Heart left ventricle (tissue), 16 donors: ENCODE measurements at regions not wholly inside any gene's neighbourhood (a gene's known extent, or its start where the extent isn't known, plus 50 kb on each side); places are given as distances from the start of the nearest gene placed in this dataset.

Experiments
- ATAC-seq, 4 donors: fragments of 200-7000 bp; cut with Tn5 transposase; one replicate each; pipeline ENCODE4 v1.9.1; 2020 to 2022; ENCODE audit warnings: moderate library complexity in 4 of 4, mild to moderate bottlenecking in 3 of 4, moderate number of reproducible peaks in 1 of 4
- DNase-seq, 5 donors: peaks; one replicate each; pipeline ENCODE4 v3.0.0-alpha.2; 2020
- H3K27ac ChIP-seq, 12 donors: fragments of 200-600 bp; sonication (generic) in 4 of 12; one replicate each; pipeline versions ENCODE4 v1.5.0 to v1.8.0; 2016 to 2022; ENCODE audit warnings: mild to moderate bottlenecking in 2 of 12
- H3K27me3 ChIP-seq, 9 donors: fragments of 200-600 bp; sonication (generic) in 2 of 9; one replicate each; pipeline versions ENCODE4 v1.5.1 to v1.8.0; 2016 to 2022; ENCODE audit warnings: mild to moderate bottlenecking in 3 of 9
- H3K36me3 ChIP-seq, 9 donors: fragments of 200-600 bp; sonication (generic) in 2 of 9; one replicate each; pipeline versions ENCODE4 v1.5.0 to v1.8.0; 2018 to 2022; ENCODE audit warnings: mild to moderate bottlenecking in 2 of 9
- H3K4me1 ChIP-seq, 12 donors: fragments of 200-600 bp; sonication (generic) in 4 of 12; one replicate each; pipeline versions ENCODE4 v1.5.0 to v1.8.0; 2016 to 2022; ENCODE audit warnings: mild to moderate bottlenecking in 3 of 12
- H3K4me3 ChIP-seq, 12 donors: fragments of 200-600 bp; sonication (generic) in 4 of 12; one replicate each; pipeline versions ENCODE4 v1.5.0 to v1.8.0; 2017 to 2022; ENCODE audit warnings: mild to moderate bottlenecking in 9 of 12, moderate library complexity in 4 of 12
- H3K9me3 ChIP-seq, 12 donors: fragments of 200-600 bp; sonication (generic) in 4 of 12; one replicate each; pipeline versions ENCODE4 v1.5.0 to v1.8.0; 2016 to 2022; ENCODE audit warnings: mild to moderate bottlenecking in 1 of 12
- POLR2A ChIP-seq, 2 donors: fragments of 450-650 bp; IDR thresholded peaks; one replicate each; pipeline ENCODE4 v1.6.1; 2017; ENCODE audit warnings: antibody characterized with exemption in 2 of 2, mild to moderate bottlenecking in 2 of 2, moderate library complexity in 2 of 2
- WGBS, 4 donors: extraction: QIAGEN DNeasy Blood & Tissue Kit in 2 of 4; methylation state at CpG; one replicate each; pipeline versions ENCODE4 v1.1.5 to v1.1.7; 2013 to 2018; 5-methylcytosine and 5-hydroxymethylcytosine counted together
- intact Hi-C, 10 donors: fragments of 100-400 bp; cut with DNase I; formaldehyde crosslinking; loops; one replicate each; pipeline versions ENCODE4 v1.11.1 to v1.14.2; 2022
- TF ChIP-seq, protein P1 (sequence below), 12 donors: fragments of 200-600 bp; sonication (generic) in 4 of 12; IDR thresholded peaks; one replicate each; pipeline versions ENCODE4 v1.5.0 to v1.8.0; 2018 to 2022; ENCODE audit warnings: antibody characterized with exemption in 12 of 12, mild to moderate bottlenecking in 5 of 12
- donor health status: ischemic (EF 13 %, LVEDD 7.1; RV severe dilation, severe dysfunction).
- donor health status: healthy with polysubstance abuse.
- donor health status: DM: no; HTN: yes; CAD: no.
- donor health status: DM: no; HTN: no; CAD: no.
- donor health status: ischemic (EF 25% LVEDD 6.9; RV normal size, moderate dysfunction).
- donor health status: ischemic (EF 25% LVEDD 5.7; RV mildly dilated, moderate dysfunction).
- donor health status: healthy.
- donor health status: DM: yes; HTN: yes; CAD: no.
- donor health status: ischemic (EF 35%, LVEDD 5.7; RV mildly dilated, moderate dysfunction).
- donor health status: nonischemic (EF 11% LVEDD 7.7; RV severe dilation, severe dysfunction).
- donor health status: DM: yes; HTN: yes; CAD: no.
- donor health status: PGD.
- donor health status: ischemic (EF 29% LVEDD 5.4; RV normal size, mild dysfunction).
- donor health status: nonischemic (EF 23%, LVEDD 6.1; RV moderate dilation, normal function).

DNA sequence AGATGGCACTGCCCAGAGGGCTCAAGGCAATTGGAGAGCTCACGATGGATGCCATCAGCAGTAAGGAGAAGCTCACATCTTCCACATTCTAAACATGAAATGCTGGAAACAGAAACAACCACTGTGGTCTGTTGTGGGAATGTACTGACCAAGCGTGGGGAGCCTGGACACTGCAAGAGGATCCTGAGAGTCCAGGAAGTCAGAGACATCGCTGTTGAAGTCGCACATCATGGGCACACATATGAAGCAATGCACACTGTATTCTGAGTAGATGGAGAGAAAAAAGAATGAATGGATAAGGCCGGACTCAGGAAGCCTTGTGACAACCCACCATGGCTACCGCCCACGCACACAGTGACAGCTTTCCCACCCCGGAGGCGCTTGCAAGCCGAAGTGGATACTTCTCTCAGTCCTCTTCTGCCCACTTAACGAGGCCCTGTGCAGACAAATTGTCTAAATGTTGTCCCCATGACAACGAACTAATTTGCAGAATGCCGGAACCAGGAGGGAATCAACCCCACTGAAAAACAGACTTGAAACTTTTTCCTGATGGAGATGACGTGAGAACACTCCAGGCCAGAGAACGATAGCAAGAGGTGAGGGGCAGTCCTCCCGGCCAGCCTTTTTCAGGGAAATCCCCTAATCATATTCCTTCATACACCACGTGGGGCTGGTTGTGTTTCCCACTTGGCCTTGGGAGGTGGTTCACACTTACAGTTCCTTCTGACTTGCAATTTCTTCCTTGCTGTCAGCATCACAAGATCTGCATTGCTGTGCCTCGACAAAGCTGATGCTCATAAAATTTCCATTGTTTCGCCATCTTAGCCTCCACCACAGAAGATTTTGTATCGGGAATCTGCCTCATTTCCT lies 109.6 kb upstream of the SERP2 start:
- no peak overlapping the region for H3K4me3 ChIP-seq
- ATAC-seq (peak in 1 of 4 donors; percentile 33), DNase-seq (no peak)
- no peaks in the 10 kb centered on the region for H3K36me3 ChIP-seq
- H3K27ac ChIP-seq, result no peak overlapping the region
- peaks cover 0 to 25% (median 3%) of the 10 kb centered on the region in 12 donors for H3K4me1 ChIP-seq
- H3K9me3 ChIP-seq, result no peaks in the 10 kb centered on the region
- H3K27me3 ChIP-seq, result no peaks in the 10 kb centered on the region
- TF ChIP-seq, protein P1, sequence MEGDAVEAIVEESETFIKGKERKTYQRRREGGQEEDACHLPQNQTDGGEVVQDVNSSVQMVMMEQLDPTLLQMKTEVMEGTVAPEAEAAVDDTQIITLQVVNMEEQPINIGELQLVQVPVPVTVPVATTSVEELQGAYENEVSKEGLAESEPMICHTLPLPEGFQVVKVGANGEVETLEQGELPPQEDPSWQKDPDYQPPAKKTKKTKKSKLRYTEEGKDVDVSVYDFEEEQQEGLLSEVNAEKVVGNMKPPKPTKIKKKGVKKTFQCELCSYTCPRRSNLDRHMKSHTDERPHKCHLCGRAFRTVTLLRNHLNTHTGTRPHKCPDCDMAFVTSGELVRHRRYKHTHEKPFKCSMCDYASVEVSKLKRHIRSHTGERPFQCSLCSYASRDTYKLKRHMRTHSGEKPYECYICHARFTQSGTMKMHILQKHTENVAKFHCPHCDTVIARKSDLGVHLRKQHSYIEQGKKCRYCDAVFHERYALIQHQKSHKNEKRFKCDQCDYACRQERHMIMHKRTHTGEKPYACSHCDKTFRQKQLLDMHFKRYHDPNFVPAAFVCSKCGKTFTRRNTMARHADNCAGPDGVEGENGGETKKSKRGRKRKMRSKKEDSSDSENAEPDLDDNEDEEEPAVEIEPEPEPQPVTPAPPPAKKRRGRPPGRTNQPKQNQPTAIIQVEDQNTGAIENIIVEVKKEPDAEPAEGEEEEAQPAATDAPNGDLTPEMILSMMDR (IDR thresholded peaks at IDR 0.05), result no peak
- no peak for TF ChIP-seq POLR2A (IDR thresholded peaks at IDR 0.05)
- intact Hi-C loops, result no loop called here
- 81 to 86% (median 84%) methylated on average over 20 of the region's 20 CpGs for WGBS, 4 donors

DNA sequence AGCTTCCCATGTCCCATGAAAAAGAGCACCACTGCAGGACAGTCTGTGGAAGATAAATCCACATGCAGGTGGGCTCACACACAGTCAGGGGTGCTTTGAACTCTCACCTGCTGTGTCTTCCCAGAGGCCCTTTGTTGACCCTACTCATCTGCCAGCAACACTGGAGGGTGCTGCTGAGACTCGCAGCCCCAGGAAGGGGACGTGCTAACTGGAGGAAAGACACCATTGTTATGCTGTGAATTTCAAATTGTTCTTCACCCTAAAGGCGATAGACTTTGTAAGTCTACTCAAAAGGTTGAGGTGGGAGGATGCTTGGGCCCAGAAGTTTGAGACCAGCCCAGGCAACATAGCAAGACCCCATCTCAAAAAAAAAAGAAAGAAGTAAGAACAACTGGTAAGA lies 107.3 kb upstream of the SERP2 start:
- Histone ChIP-seq H3K4me1 (peaks cover 0 to 17% (median 10%) of the 10 kb centered on the region in 12 donors), H3K4me3 (no peak overlapping the region), H3K27ac (no peak overlapping the region), H3K9me3 (no peaks in the 10 kb centered on the region), H3K27me3 (no peaks in the 10 kb centered on the region), H3K36me3 (no peaks in the 10 kb centered on the region)
- intact Hi-C loops, result no loop called here
- DNase-seq (no peak), ATAC-seq (no peak)
- TF ChIP-seq, protein P1 (IDR thresholded peaks at IDR 0.05), result no peak
- no peak for TF ChIP-seq POLR2A (IDR thresholded peaks at IDR 0.05)
- 84 to 95% (median 89%) methylated on average over 3 of the region's 3 CpGs for WGBS, 4 donors

DNA sequence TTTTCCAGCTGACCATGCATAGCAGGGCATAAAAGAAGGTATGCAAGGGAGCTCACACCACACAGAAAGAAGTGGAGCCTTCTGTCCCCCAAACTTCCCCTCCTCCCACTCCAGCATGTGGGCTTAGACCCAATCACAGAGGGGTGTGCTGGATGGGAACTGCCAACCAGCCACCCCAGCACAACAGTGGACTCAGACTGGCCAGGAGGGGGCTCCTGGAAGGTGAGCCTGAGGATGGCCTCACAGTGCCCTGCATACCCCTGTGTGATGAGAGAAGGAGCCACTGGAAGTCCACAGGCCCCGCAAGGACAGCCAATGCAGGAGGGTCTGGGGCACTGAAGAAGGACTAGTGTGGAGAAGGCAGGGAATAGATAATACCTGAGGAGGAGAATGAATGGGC lies 106.9 kb upstream of the SERP2 start:
- ATAC-seq (no peak), DNase-seq (no peak)
- Histone ChIP-seq H3K4me3 (no peak overlapping the region), H3K9me3 (no peaks in the 10 kb centered on the region), H3K36me3 (no peaks in the 10 kb centered on the region), H3K27me3 (no peaks in the 10 kb centered on the region), H3K27ac (no peak overlapping the region), H3K4me1 (peaks cover 0 to 21% (median 14%) of the 10 kb centered on the region in 12 donors)
- intact Hi-C loops, result no loop called here
- WGBS, 4 donors, result 95 to 100% (median 99%) methylated on average over 1 of the region's 1 CpG
- TF ChIP-seq, protein P1 (IDR thresholded peaks at IDR 0.05), result no peak
- no peak for TF ChIP-seq POLR2A (IDR thresholded peaks at IDR 0.05)

DNA sequence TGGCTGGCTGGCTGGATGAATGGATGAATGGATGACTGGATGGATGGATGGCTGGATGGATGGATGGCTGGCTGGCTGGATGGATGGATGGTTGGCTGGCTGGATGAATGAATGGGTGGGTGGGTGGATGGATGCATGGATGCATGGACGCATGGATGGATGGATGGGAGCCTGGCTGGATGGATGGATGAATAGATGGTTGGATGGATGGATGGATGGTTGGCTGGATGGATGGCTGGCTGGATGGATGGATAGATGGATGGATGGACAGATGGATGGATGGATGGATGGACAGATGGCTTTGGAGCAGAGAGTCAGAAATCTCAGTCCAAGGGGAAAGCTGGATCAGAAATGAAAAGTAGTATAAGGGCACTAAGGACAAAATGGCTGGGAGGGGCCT lies 106.4 kb upstream of the SERP2 start:
- Histone ChIP-seq H3K27me3 (no peaks in the 10 kb centered on the region), H3K36me3 (no peaks in the 10 kb centered on the region), H3K4me1 (peaks cover 0 to 25% (median 18%) of the 10 kb centered on the region in 12 donors), H3K27ac (no peak overlapping the region), H3K4me3 (no peak overlapping the region), H3K9me3 (no peaks in the 10 kb centered on the region)
- TF ChIP-seq, protein P1 (IDR thresholded peaks at IDR 0.05), result no peak
- no peak for TF ChIP-seq POLR2A (IDR thresholded peaks at IDR 0.05)
- no peak for DNase-seq
- no peak for ATAC-seq
- 94 to 98% (median 96%) methylated on average over 1 of the region's 1 CpG for WGBS, 4 donors
- intact Hi-C loops, result no loop called here
